HG02885 (cell line): ENCODE measurements at regions not wholly inside any gene's neighbourhood (a gene's known extent, or its start where the extent isn't known, plus 50 kb on each side); places are given as distances from the start of the nearest gene placed in this dataset.
"Not testable (repeated sequence)": the region's sequence is repeated elsewhere in the genome, so short reads cannot be mapped to it uniquely, and the experiment has no call there.

Experiments
- ATAC-seq: cut with Tn5 transposase; IDR thresholded peaks from one replicate; pipeline ENCODE4 v1.9.1; 2021; ENCODE audit warnings: mild to moderate bottlenecking; ENCODE audit not compliant: unreplicated experiment, poor library complexity

DNA sequence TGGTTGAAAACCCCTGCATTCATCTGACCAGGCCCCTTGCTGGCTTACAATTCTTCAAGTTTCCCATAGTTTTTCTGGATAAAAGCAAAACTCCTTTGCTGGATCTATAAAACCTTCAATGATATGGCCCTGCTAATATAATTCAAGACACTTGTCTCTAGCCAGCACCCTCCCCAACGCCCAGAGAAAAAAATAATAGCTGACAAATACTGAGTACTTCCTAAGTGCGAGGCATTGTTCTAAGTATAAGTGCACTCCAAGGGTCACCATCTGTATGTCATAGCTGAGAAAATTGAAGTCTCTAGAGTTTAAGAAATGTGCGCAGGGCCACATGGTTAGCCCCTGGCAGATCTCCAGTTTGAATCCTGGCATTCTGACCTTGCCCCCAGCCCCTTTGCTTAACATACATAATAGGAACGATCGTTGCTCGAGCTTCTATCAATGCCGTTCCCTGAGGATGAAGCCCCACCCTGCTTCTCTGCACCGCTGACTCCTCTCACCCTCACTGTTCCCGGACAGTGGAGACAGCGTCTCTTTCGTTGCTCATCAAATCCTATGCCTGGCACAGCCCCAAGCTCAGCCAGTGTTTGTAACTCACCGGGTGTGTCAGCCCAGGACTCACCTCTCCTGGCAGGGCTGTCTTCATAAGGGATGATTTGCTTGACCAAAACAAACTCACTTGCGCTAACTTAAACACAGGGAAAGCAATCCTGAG lies 377.1 kb upstream of the PROK2 start:
- ATAC-seq, result no peak

DNA sequence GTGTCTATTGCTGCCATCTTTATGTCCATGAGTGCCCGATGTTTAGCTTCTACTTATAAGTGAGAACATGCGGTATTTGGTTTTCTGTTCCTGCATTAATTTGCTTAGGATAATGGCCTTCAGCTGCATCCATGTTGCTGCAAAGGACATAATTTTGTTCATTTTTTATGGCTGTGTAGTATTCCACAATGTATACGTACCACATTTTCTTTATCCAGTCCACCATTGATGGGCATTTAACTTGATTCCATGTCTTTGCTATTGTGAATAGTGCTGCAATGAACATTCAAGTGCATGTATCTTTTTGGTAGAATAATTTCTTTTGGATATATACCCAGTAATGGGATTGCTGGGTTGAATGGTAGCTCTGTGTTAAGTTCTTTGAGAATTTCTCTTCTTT lies 376.3 kb upstream of the PROK2 start:
- not testable (repeated sequence) for ATAC-seq

GRCh38 chr3:72160351-72160750 lies 375.4 kb upstream of the PROK2 start:
- ATAC-seq, result no peak

DNA sequence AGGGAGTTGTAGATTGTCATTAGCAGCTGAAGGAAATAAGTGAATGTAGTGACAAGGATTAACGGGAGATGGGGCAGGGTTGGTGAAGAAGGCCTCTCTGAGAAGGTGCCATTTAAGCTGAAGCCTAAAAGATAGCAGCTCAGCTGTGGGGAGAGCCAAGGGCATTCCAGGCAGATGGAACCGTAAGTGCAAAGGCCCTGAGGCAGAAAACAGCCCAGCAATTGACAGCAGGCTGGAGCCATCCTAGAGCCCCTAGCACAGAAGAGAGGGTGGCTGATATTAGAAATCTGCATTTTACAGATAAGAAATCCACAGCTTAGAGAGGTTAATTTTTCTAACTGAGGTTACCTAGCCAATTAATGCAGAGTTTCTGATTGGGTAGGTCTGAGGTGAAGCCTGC lies 374.5 kb upstream of the PROK2 start:
- no peak for ATAC-seq

DNA sequence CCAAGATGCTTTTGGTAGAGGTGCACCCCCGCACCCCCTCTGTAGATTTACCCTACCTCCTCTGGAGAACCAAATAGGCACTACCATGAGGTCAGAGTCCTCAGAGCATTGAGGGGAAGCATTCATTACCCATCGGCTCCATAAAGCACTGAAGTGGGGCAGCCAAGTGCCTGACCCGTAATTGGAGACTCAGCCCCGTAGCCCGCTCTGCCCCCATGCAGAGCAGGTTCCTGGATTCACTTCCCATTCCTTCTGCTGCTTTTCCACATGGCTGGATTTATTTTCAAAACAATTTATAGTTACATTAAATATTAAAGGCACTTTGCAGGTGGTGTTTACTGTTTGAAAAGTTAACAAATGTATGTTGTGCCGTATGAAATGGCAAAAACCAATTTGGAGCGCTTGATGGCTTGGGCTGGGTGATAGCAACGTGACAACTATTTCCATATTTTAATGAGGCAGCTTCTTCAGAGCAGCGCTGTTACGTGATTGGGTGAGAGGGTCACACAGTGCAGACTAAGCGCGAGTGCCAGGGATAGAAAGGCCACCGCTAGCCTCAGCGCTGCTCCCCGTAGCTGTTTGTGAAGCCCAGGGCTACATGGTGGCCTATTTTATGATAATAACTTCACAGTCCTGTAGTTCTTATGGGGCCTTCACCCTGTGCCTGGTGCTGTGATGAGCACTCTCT lies 373.8 kb upstream of the PROK2 start:
- ATAC-seq, result no peak

- peak; percentile 43 for ATAC-seq
These were observed 373.0 kb upstream of the PROK2 start for GRCh38 chr3:72157748-72158638.

DNA sequence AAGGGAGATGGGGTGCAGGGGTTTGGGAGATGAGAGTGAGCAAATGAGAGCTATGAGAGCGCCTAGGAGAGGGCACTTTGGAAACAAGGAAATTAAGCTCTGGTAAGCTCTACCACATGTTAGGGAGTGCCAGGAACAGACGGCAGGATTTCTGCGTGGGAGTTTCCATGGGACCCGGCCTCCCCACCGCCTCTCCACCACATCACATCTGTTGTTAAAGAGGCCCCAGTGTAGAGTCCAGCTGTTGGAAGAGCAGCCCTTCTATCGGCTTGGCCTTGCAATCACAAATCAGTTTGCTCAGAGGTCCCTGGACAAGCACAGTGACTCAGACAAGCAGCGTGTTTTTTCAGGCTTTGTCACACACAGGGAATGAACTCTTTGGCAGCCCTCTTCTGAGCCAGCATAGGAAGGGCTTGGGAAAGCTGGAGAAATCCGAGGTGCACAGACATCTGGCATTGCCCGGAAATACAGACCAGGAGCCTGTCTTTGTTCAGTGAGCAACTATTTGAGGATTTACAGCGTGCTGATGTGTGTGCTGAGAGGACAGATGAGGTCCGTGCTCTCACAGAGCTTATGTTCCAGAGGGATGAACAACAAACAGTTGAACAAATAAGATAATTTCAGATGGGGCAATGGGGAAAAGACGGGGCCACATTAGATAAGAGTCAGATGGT lies 370.6 kb upstream of the PROK2 start:
- ATAC-seq, result no peak

DNA sequence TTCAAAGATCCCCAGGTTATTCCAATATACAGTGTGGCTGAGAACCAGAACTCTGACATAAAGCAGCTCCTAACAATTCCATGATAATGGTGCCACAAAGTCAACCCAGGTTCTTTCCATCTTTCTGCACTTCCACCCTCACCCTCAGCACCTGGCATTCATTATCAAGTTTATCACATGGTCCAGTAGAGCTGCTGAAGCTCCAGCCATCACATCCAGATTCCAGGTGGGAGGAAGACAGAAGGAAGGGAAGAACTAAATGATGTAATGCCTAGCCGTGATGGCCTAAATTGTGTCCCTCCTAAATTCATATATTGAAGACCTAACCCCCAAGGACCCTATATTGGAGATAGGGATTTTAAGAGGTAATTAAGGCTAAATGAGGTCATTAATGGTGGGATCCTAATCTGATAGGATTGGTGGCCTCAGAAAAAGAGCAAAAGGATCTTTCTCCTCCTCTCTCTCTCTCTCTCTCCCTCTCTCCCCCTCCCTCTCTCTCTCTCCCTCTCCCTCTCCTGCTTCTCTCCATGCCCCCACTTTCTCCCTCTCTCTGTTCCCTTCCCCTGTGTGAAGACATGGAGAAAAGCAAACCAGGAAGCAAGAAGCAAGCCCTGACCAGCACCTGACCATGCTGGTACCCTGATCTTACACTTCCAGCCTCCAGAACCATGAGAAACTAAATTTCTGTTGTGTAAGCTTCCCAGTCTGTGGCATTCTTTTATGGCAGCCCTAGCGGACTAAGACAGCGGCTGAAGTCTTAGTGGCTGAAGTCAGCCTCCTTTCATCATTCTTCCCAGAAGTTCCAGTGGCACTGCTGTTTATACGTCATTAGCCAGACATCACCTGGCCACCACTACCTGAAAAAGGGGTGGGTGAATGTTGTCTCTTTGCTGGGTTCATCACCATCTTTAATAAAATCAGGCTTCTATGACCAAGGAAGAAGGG lies 369.7 kb upstream of the PROK2 start:
- no peak for ATAC-seq

GRCh38 chr3:72153477-72154314 lies 368.7 kb upstream of the PROK2 start:
- no peak for ATAC-seq

- no peak for ATAC-seq
These were observed 367.9 kb upstream of the PROK2 start for GRCh38 chr3:72152551-72153476.

DNA sequence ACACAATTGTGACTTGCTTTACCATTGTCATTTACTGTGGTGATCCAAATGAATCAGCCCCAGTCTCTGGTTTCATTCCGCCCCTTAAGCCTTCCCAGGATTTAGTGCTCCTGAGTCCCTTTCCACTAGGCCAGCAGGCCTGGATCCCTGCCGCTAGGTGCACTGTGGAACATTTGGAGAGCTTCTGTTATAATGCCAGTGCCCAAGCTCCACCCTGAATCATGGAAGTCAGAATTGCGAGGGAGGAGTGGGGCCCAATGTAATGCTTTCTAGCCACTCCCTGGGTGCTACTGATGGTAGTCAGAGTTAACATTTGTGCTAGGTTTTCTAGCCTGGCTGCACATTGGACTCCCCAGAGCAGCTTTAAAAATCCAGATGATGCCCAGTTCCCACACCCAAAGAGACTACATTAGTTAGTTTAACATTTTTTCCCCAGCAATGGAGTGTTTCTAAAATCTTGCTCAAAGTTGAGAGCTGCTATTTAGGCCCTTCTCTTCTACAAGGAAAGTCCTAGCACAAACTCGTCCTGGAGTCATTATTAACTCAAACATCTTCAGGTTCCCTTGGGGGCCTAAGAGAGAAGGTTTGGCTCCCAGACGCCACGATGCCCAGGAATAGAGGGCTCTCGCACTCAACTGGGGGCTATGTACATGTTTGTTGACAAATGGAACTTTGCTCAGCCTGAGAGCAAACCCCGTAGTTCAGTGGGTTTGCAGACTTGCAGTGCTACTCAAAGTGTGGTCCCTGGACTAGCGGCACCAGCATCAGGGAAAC lies 366.7 kb upstream of the PROK2 start:
- no peak for ATAC-seq

GRCh38 chr3:72150634-72151412 lies 365.9 kb upstream of the PROK2 start:
- ATAC-seq, result no peak

GRCh38 chr3:72149645-72150300 lies 364.8 kb upstream of the PROK2 start:
- no peak for ATAC-seq

- no peak for ATAC-seq
These were observed 362.7 kb upstream of the PROK2 start for GRCh38 chr3:72147600-72147999.

GRCh38 chr3:72145506-72146380 lies 360.8 kb upstream of the PROK2 start:
- no peak for ATAC-seq
